LNCaP clone FGC (cell line): ENCODE measurements at regions not wholly inside any gene's neighbourhood (a gene's known extent, or its start where the extent isn't known, plus 50 kb on each side); places are given as distances from the start of the nearest gene placed in this dataset.
"Not testable (repeated sequence)": the region's sequence is repeated elsewhere in the genome, so short reads cannot be mapped to it uniquely, and the experiment has no call there.

Source experiments
- DNase-seq: peaks from one replicate; pipeline ENCODE4 v3.0.0-alpha.2; 2011; ENCODE audit warnings: low read depth
- H3K4me3 ChIP-seq: 2 replicates; pipeline ENCODE4 v1.5.1; 2011; ENCODE audit warnings: mild to moderate bottlenecking, low read depth, low read length, control low read depth
- CTCF ChIP-seq: IDR thresholded peaks from 2 replicates; pipeline ENCODE4 v1.5.1; 2012; ENCODE audit warnings: mild to moderate bottlenecking; ENCODE audit not compliant: control insufficient read depth, insufficient read depth; ENCODE audit errors: extremely low read depth

GRCh38 chr12:92234533-92234932 is 88.9 kb upstream of the BTG1 start:
- TF ChIP-seq CTCF, result no peak
- DNase-seq, result no peak

GRCh38 chr12:92233346-92234015 is 87.8 kb upstream of the BTG1 start:
- no peak for DNase-seq
- H3K4me3 ChIP-seq, result no peak overlapping the region
- TF ChIP-seq CTCF, result no peak

More at GRCh38 chr12:92234533-92234932, 88.9 kb upstream of the BTG1 start:
- H3K4me3 ChIP-seq, result no peak overlapping the region

- DNase-seq, H3K4me3 ChIP-seq: not testable (repeated sequence)
Measured at GRCh38 chr12:92232371-92232932, 86.8 kb upstream of the BTG1 start.

- not testable (repeated sequence) for H3K4me3 ChIP-seq, DNase-seq
Measured at GRCh38 chr12:92231945-92232344, 86.3 kb upstream of the BTG1 start.

GRCh38 chr12:92231532-92231931 is 85.9 kb upstream of the BTG1 start:
- not testable (repeated sequence) for DNase-seq, H3K4me3 ChIP-seq

GRCh38 chr12:92229381-92229780 is 83.7 kb upstream of the BTG1 start:
- TF ChIP-seq CTCF, result no peak
- H3K4me3 ChIP-seq, result no peak overlapping the region
- no peak for DNase-seq

- TF ChIP-seq CTCF, result no peak
- no peak for DNase-seq
- H3K4me3 ChIP-seq, result no peak overlapping the region
Measured at GRCh38 chr12:92226961-92227360, 81.3 kb upstream of the BTG1 start.

GRCh38 chr12:92226071-92226661 is 80.5 kb upstream of the BTG1 start:
- no peak for DNase-seq
- TF ChIP-seq CTCF, result no peak
- no peak overlapping the region for H3K4me3 ChIP-seq
